GM19438 (cell line): ENCODE measurements at regions not wholly inside any gene's neighbourhood (a gene's known extent, or its start where the extent isn't known, plus 50 kb on each side); places are given as distances from the start of the nearest gene placed in this dataset.

Source experiments
- ATAC-seq: cut with Tn5 transposase; IDR thresholded peaks from one replicate; pipeline ENCODE4 v1.9.1; 2021; ENCODE audit warnings: low read depth; ENCODE audit not compliant: unreplicated experiment

GRCh38 chr11:88231894-88232482 is 56.7 kb upstream of the RAB38 start:
- peak; percentile 87 for ATAC-seq

GRCh38 chr11:88229303-88229702 is 54.1 kb upstream of the RAB38 start:
- no peak for ATAC-seq
